Astrocyte (in vitro differentiated cells and primary cell): ENCODE measurements at regions not wholly inside any gene's neighbourhood (a gene's known extent, or its start where the extent isn't known, plus 50 kb on each side); places are given as distances from the start of the nearest gene placed in this dataset.

Source experiments
- DNase-seq: peaks from one replicate; pipeline ENCODE4 v3.0.0-alpha.2; 2010; ENCODE audit warnings: low read depth
- FAIRE-seq: peaks from 2 replicates; lab custom pipeline; 2011; peaks lifted over from hg19 to GRCh38; lab: Jason Lieb, UNC
- H2AFZ ChIP-seq: 2 replicates; pipeline ENCODE4 v1.6.0; 2012; ENCODE audit warnings: low read depth, low read length, inconsistent platforms
- H3K27ac ChIP-seq: 2 replicates; pipeline ENCODE4 v1.5.1; 2011; ENCODE audit warnings: low read depth, low read length, inconsistent platforms
- H3K27me3 ChIP-seq: 2 replicates; pipeline ENCODE4 v1.6.0; 2011; ENCODE audit warnings: low read length, inconsistent platforms; ENCODE audit not compliant: insufficient read depth
- H3K36me3 ChIP-seq: 2 replicates; pipeline ENCODE4 v1.5.1; 2011; ENCODE audit warnings: low read length, inconsistent platforms; ENCODE audit not compliant: insufficient read depth
- H3K4me1 ChIP-seq: 2 replicates; pipeline ENCODE4 v1.5.1; 2011; ENCODE audit warnings: low read length, inconsistent platforms; ENCODE audit not compliant: insufficient read depth
- H3K4me2 ChIP-seq: 2 replicates; pipeline ENCODE4 v1.6.0; 2012; ENCODE audit warnings: low read length, inconsistent platforms
- H3K4me3 ChIP-seq: 2 replicates; pipeline ENCODE4 v1.5.1; 2011; ENCODE audit warnings: low read depth, mild to moderate bottlenecking, low read length, inconsistent platforms; ENCODE audit not compliant: insufficient read depth
- H3K79me2 ChIP-seq: 2 replicates; pipeline ENCODE4 v1.6.0; 2012; ENCODE audit warnings: mild to moderate bottlenecking, low read length, inconsistent platforms; ENCODE audit not compliant: insufficient read depth
- H3K9ac ChIP-seq: 2 replicates; pipeline ENCODE4 v1.6.0; 2012; ENCODE audit warnings: mild to moderate bottlenecking, low read length, inconsistent platforms
- H3K9me3 ChIP-seq: 2 replicates; pipeline ENCODE4 v1.5.1; 2012; ENCODE audit warnings: low read depth, mild to moderate bottlenecking, low read length, inconsistent platforms; ENCODE audit not compliant: insufficient read depth
- H4K20me1 ChIP-seq: 2 replicates; pipeline ENCODE4 v1.6.0; 2012; ENCODE audit warnings: low read length, inconsistent platforms; ENCODE audit not compliant: insufficient read depth
- H3K27ac Mint-ChIP-seq: one replicate; pipeline ENCODE4 v1.8.0; 2021; ENCODE audit warnings: mild to moderate bottlenecking, mixed read lengths; ENCODE audit not compliant: unreplicated experiment
- H3K27me3 Mint-ChIP-seq: one replicate; pipeline ENCODE4 v1.8.0; 2021; ENCODE audit warnings: low read depth, mixed read lengths; ENCODE audit not compliant: unreplicated experiment
- H3K36me3 Mint-ChIP-seq: one replicate; pipeline ENCODE4 v1.8.0; 2021; ENCODE audit warnings: low read depth, mixed read lengths; ENCODE audit not compliant: unreplicated experiment
- H3K4me1 Mint-ChIP-seq: one replicate; pipeline ENCODE4 v1.8.0; 2021; ENCODE audit warnings: low read depth, mixed read lengths; ENCODE audit not compliant: unreplicated experiment
- H3K4me3 Mint-ChIP-seq: one replicate; pipeline ENCODE4 v1.8.0; 2021; ENCODE audit warnings: mild to moderate bottlenecking, moderate library complexity, mixed read lengths; ENCODE audit not compliant: unreplicated experiment
- H3K9me3 Mint-ChIP-seq: one replicate; pipeline ENCODE4 v1.8.0; 2021; ENCODE audit warnings: mild to moderate bottlenecking, mixed read lengths; ENCODE audit not compliant: unreplicated experiment
- EZH2 ChIP-seq: IDR thresholded peaks from 2 replicates; pipeline ENCODE4 v1.6.1; 2012; ENCODE audit warnings: mild to moderate bottlenecking, low read length, inconsistent platforms; ENCODE audit not compliant: insufficient read depth
- TF ChIP-seq, protein P1 (sequence below): IDR thresholded peaks from 2 replicates; pipeline ENCODE4 v1.5.1; 2011; ENCODE audit warnings: low read depth, mild to moderate bottlenecking, inconsistent platforms, low read length, moderate library complexity; ENCODE audit not compliant: insufficient read depth

GRCh38 chr5:169417676-169418075 lies 116.7 kb upstream of the SLIT3 start:
- H3K4me1 Mint-ChIP-seq, result peaks cover 42% of the 10 kb centered on the region
- no peaks in the 10 kb centered on the region for H4K20me1 ChIP-seq

GRCh38 chr5:169416583-169417196 lies 115.8 kb upstream of the SLIT3 start:
- no peaks in the 10 kb centered on the region for H3K79me2 ChIP-seq
- DNase-seq (peak; percentile 90), FAIRE-seq (no peak)
- H3K4me2 ChIP-seq, result peak overlapping the region; percentile 71
- no peak overlapping the region for H3K4me3 ChIP-seq
- H3K36me3 Mint-ChIP-seq, result no peaks in the 10 kb centered on the region
- no peak for TF ChIP-seq EZH2
- TF ChIP-seq, protein P1, sequence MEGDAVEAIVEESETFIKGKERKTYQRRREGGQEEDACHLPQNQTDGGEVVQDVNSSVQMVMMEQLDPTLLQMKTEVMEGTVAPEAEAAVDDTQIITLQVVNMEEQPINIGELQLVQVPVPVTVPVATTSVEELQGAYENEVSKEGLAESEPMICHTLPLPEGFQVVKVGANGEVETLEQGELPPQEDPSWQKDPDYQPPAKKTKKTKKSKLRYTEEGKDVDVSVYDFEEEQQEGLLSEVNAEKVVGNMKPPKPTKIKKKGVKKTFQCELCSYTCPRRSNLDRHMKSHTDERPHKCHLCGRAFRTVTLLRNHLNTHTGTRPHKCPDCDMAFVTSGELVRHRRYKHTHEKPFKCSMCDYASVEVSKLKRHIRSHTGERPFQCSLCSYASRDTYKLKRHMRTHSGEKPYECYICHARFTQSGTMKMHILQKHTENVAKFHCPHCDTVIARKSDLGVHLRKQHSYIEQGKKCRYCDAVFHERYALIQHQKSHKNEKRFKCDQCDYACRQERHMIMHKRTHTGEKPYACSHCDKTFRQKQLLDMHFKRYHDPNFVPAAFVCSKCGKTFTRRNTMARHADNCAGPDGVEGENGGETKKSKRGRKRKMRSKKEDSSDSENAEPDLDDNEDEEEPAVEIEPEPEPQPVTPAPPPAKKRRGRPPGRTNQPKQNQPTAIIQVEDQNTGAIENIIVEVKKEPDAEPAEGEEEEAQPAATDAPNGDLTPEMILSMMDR, result no peak
- H2AFZ ChIP-seq, result no peak overlapping the region
- peaks cover 15% of the 10 kb centered on the region for H3K9me3 Mint-ChIP-seq
- peak overlapping the region; percentile 76 for H3K27ac Mint-ChIP-seq
- peaks cover 37% of the 10 kb centered on the region for H3K4me1 Mint-ChIP-seq
- no peaks in the 10 kb centered on the region for H4K20me1 ChIP-seq
- H3K27me3 Mint-ChIP-seq, result no peaks in the 10 kb centered on the region
- H3K9me3 ChIP-seq, result no peaks in the 10 kb centered on the region
- peak overlapping the region; percentile 15 for H3K9ac ChIP-seq
- H3K4me1 ChIP-seq, result peaks cover 12% of the 10 kb centered on the region
- no peaks in the 10 kb centered on the region for H3K27me3 ChIP-seq
- no peaks in the 10 kb centered on the region for H3K36me3 ChIP-seq
- H3K4me3 Mint-ChIP-seq, result no peak overlapping the region
- H3K27ac ChIP-seq, result no peak overlapping the region

More at GRCh38 chr5:169417676-169418075, 116.7 kb upstream of the SLIT3 start:
- H3K27ac ChIP-seq, result no peak overlapping the region
- H3K4me3 Mint-ChIP-seq, result no peak overlapping the region
- H3K9me3 Mint-ChIP-seq, result peaks cover 15% of the 10 kb centered on the region
- H2AFZ ChIP-seq, result no peak overlapping the region
- no peak for DNase-seq
- TF ChIP-seq, protein P1, result no peak
- no peak for TF ChIP-seq EZH2
- no peak overlapping the region for H3K27ac Mint-ChIP-seq
- peaks cover 12% of the 10 kb centered on the region for H3K4me1 ChIP-seq
- H3K9me3 ChIP-seq, result no peaks in the 10 kb centered on the region
- H3K27me3 ChIP-seq, result no peaks in the 10 kb centered on the region
- H3K36me3 Mint-ChIP-seq, result no peaks in the 10 kb centered on the region
- peak overlapping the region; percentile 71 for H3K4me2 ChIP-seq
- no peaks in the 10 kb centered on the region for H3K27me3 Mint-ChIP-seq
- no peak for FAIRE-seq
- H3K79me2 ChIP-seq, result no peaks in the 10 kb centered on the region
- no peak overlapping the region for H3K4me3 ChIP-seq
- no peaks in the 10 kb centered on the region for H3K36me3 ChIP-seq
- no peak overlapping the region for H3K9ac ChIP-seq

DNA sequence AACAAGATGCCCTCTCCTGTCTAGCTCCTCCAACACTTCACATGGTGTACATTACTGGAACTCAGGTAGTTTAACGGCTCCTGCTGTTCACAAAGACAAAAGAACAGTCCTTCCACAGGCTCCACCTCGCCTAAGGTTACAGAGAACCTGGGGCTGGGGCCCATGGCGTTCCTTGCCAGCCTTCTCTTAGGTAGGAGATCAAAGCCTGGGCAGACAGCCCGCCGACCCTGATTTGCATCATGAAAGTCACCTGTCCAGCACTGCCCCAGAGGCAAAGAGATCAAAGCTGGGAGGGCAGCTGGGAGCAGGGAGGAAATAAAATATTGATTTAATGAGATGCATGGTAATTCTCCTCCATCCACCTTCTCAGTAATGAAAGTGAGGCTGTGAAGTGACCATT lies 115.0 kb upstream of the SLIT3 start:
- no peaks in the 10 kb centered on the region for H3K36me3 ChIP-seq
- FAIRE-seq (no peak), DNase-seq (no peak)
- H3K79me2 ChIP-seq, result no peaks in the 10 kb centered on the region
- no peak overlapping the region for H3K27ac ChIP-seq
- H3K9ac ChIP-seq, result no peak overlapping the region
- no peak overlapping the region for H3K4me2 ChIP-seq
- H3K4me3 Mint-ChIP-seq, result no peak overlapping the region
- H3K9me3 Mint-ChIP-seq, result peaks cover 15% of the 10 kb centered on the region
- H2AFZ ChIP-seq, result no peak overlapping the region
- peaks cover 34% of the 10 kb centered on the region for H3K4me1 Mint-ChIP-seq
- TF ChIP-seq EZH2, result no peak
- TF ChIP-seq, protein P1, result no peak
- H3K27ac Mint-ChIP-seq, result peak overlapping the region; percentile 37
- H3K36me3 Mint-ChIP-seq, result no peaks in the 10 kb centered on the region
- H4K20me1 ChIP-seq, result no peaks in the 10 kb centered on the region
- peaks cover 12% of the 10 kb centered on the region for H3K4me1 ChIP-seq
- H3K27me3 ChIP-seq, result no peaks in the 10 kb centered on the region
- H3K9me3 ChIP-seq, result no peaks in the 10 kb centered on the region
- H3K27me3 Mint-ChIP-seq, result no peaks in the 10 kb centered on the region
- no peak overlapping the region for H3K4me3 ChIP-seq
